H9 (cell line): ENCODE measurements at regions not wholly inside any gene's neighbourhood (a gene's known extent, or its start where the extent isn't known, plus 50 kb on each side); places are given as distances from the start of the nearest gene placed in this dataset.

Experiments used
- DNase-seq: peaks from one replicate; pipeline ENCODE4 v3.0.0-alpha.2; 2017
- H2AFZ ChIP-seq: one replicate; pipeline ENCODE4 v1.6.1; 2013; ENCODE audit warnings: mild to moderate bottlenecking, low read length, control low read depth, moderate library complexity
- H2AK5ac ChIP-seq: 2 replicates; pipeline ENCODE4 v1.6.1; 2013; ENCODE audit warnings: low read length, control low read depth, mixed read lengths; ENCODE audit not compliant: insufficient read length
- H2BK120ac ChIP-seq: one replicate; pipeline ENCODE4 v1.6.1; 2013; ENCODE audit warnings: low read depth, mild to moderate bottlenecking, low read length, control low read depth, inconsistent platforms; ENCODE audit not compliant: poor library complexity, severe bottlenecking
- H2BK12ac ChIP-seq: 2 replicates; pipeline ENCODE4 v1.6.1; 2013; ENCODE audit warnings: low read length, control low read depth, mixed read lengths, low read depth; ENCODE audit not compliant: insufficient read length
- H2BK15ac ChIP-seq: 2 replicates; pipeline ENCODE4 v1.6.1; 2013; ENCODE audit warnings: low read depth, low read length, control low read depth
- H2BK20ac ChIP-seq: one replicate; pipeline ENCODE4 v1.6.1; 2013; ENCODE audit warnings: low read depth, mild to moderate bottlenecking, low read length, control low read depth, inconsistent platforms; ENCODE audit not compliant: poor library complexity, severe bottlenecking
- H2BK5ac ChIP-seq: 2 replicates; pipeline ENCODE4 v1.6.1; 2013; ENCODE audit warnings: low read length, control low read depth, mixed read lengths; ENCODE audit not compliant: insufficient read length
- H3K14ac ChIP-seq: 2 replicates; pipeline ENCODE4 v1.6.1; 2013; ENCODE audit warnings: low read length, control low read depth; ENCODE audit not compliant: insufficient read depth
- H3K18ac ChIP-seq: 2 replicates; pipeline ENCODE4 v1.6.1; 2013; ENCODE audit warnings: low read depth, mild to moderate bottlenecking, mixed read lengths, low read length, control low read depth; ENCODE audit not compliant: insufficient read length
- H3K23ac ChIP-seq: 2 replicates; pipeline ENCODE4 v1.6.1; 2013; ENCODE audit warnings: low read length, control low read depth, mixed read lengths, low read depth; ENCODE audit not compliant: insufficient read length
- H3K23me2 ChIP-seq: 2 replicates; pipeline ENCODE4 v1.6.1; 2013; ENCODE audit warnings: low read depth, mild to moderate bottlenecking, mixed read lengths, low read length, control low read depth; ENCODE audit not compliant: insufficient read length, poor library complexity, severe bottlenecking
- H3K27ac ChIP-seq: 2 replicates; pipeline ENCODE4 v1.5.1; 2013; ENCODE audit warnings: low read length, control low read depth, mixed read lengths, low read depth; ENCODE audit not compliant: insufficient read length
- H3K27me3 ChIP-seq: 2 replicates; pipeline ENCODE4 v1.6.1; 2013; ENCODE audit warnings: low read length, control low read depth, inconsistent platforms; ENCODE audit not compliant: insufficient read depth
- H3K4ac ChIP-seq: 2 replicates; pipeline ENCODE4 v1.6.1; 2013; ENCODE audit warnings: low read depth, mild to moderate bottlenecking, control low read depth, inconsistent platforms, low read length, moderate library complexity
- H3K4me1 ChIP-seq: 2 replicates; pipeline ENCODE4 v1.6.1; 2013; ENCODE audit warnings: low read length, control low read depth, inconsistent platforms; ENCODE audit not compliant: insufficient read depth
- H3K4me2 ChIP-seq: 2 replicates; pipeline ENCODE4 v1.6.1; 2013; ENCODE audit warnings: low read length, control low read depth, mixed read lengths; ENCODE audit not compliant: insufficient read length, insufficient read depth
- H3K56ac ChIP-seq: 2 replicates; pipeline ENCODE4 v1.6.1; 2013; ENCODE audit warnings: low read depth, mild to moderate bottlenecking, mixed read lengths, low read length, control low read depth; ENCODE audit not compliant: insufficient read length
- H3K79me1 ChIP-seq: 2 replicates; pipeline ENCODE4 v1.6.1; 2013; ENCODE audit warnings: low read depth, mild to moderate bottlenecking, moderate library complexity, low read length, control low read depth, inconsistent platforms; ENCODE audit not compliant: insufficient read depth, poor library complexity, severe bottlenecking
- H3K79me2 ChIP-seq: 2 replicates; pipeline ENCODE4 v1.6.1; 2013; ENCODE audit warnings: low read length, control low read depth, inconsistent platforms; ENCODE audit not compliant: insufficient read depth
- H3K9ac ChIP-seq: 2 replicates; pipeline ENCODE4 v1.6.1; 2013; ENCODE audit warnings: low read length, control low read depth, mixed read lengths; ENCODE audit not compliant: insufficient read length; ENCODE audit errors: extremely low read depth
- H3K9me3 ChIP-seq: one replicate; pipeline ENCODE4 v1.6.1; 2013; ENCODE audit warnings: low read depth, low read length, inconsistent platforms; ENCODE audit not compliant: control insufficient read depth
- H3T11ph ChIP-seq: one replicate; pipeline ENCODE4 v1.6.1; 2013; ENCODE audit warnings: mild to moderate bottlenecking, low read length, control low read depth, inconsistent platforms
- H4K20me1 ChIP-seq: one replicate; pipeline ENCODE4 v1.6.1; 2013; ENCODE audit not compliant: control insufficient read depth, insufficient read length, insufficient read depth
- H4K5ac ChIP-seq: 2 replicates; pipeline ENCODE4 v1.6.1; 2013; ENCODE audit warnings: low read depth, mild to moderate bottlenecking, mixed read lengths, low read length, control low read depth; ENCODE audit not compliant: insufficient read length
- H4K8ac ChIP-seq: replicated peaks from 2 replicates; pipeline ENCODE4 v1.6.1; 2013; ENCODE audit warnings: low read length, control low read depth, mixed read lengths, low read depth; ENCODE audit not compliant: insufficient read length
- H4K91ac ChIP-seq: 2 replicates; pipeline ENCODE4 v1.6.1; 2013; ENCODE audit warnings: low read depth, mild to moderate bottlenecking, moderate library complexity, mixed read lengths, low read length, control low read depth; ENCODE audit not compliant: insufficient read length
- H3K27ac Mint-ChIP-seq, 3 experiments: 2 replicates in 2 of 3; 3 replicates in 1 of 3; pipeline ENCODE4 v1.8.0; 2020 to 2021; ENCODE audit warnings: mixed read lengths in 3 of 3, mild to moderate bottlenecking in 1 of 3, moderate library complexity in 1 of 3
- H3K27me3 Mint-ChIP-seq: 2 replicates; pipeline ENCODE4 v1.8.0; 2021; ENCODE audit warnings: low read depth, mild to moderate bottlenecking, moderate library complexity, mixed read lengths
- H3K36me3 Mint-ChIP-seq, 3 experiments: 2 replicates in 2 of 3; 3 replicates in 1 of 3; pipeline ENCODE4 v1.8.0; 2020 to 2021; ENCODE audit warnings: low read depth in 3 of 3, mixed read lengths in 3 of 3; ENCODE audit not compliant: insufficient read depth in 1 of 3
- H3K4me1 Mint-ChIP-seq, 2 experiments: 2 replicates each; pipeline ENCODE4 v1.8.0; 2020; ENCODE audit warnings: mixed read lengths in 2 of 2
- H3K4me3 Mint-ChIP-seq, 2 experiments: 2 replicates in 1 of 2; 3 replicates in 1 of 2; pipeline ENCODE4 v1.8.0; 2020 to 2021; ENCODE audit warnings: mild to moderate bottlenecking in 2 of 2, mixed read lengths in 2 of 2, moderate library complexity in 1 of 2
- H3K9me3 Mint-ChIP-seq, 2 experiments: 2 replicates in 1 of 2; 3 replicates in 1 of 2; pipeline ENCODE4 v1.8.0; 2020; ENCODE audit warnings: mild to moderate bottlenecking in 2 of 2, mixed read lengths in 2 of 2, moderate library complexity in 1 of 2
- CTCF ChIP-seq: fragments of 200-600 bp; sonication (generic); conservative IDR thresholded peaks from 3 replicates; pipeline ENCODE4 v1.8.0; 2021; ENCODE audit warnings: antibody characterized with exemption, mild to moderate bottlenecking
- WGBS: extraction: QIAGEN DNeasy Blood & Tissue Kit; methylation state at CpG from one replicate; pipeline ENCODE4 v1.1.7; 2013; ENCODE audit warnings: missing lambda C conversion rate, low lambda C conversion rate, mixed read lengths; ENCODE audit not compliant: insufficient read length; ENCODE audit errors: extremely low coverage; 5-methylcytosine and 5-hydroxymethylcytosine counted together

GRCh38 chr15:98529205-98530145 lies 118.9 kb upstream of the IGF1R start:
- TF ChIP-seq CTCF = no peak
- H2BK12ac ChIP-seq = no peak overlapping the region
- no peak overlapping the region for H3K4me2 ChIP-seq
- no peaks in the 10 kb centered on the region for H3K23me2 ChIP-seq
- H3K4me1 ChIP-seq = no peaks in the 10 kb centered on the region
- no peak for DNase-seq
- no peak overlapping the region for H3K23ac ChIP-seq
- no peaks in the 10 kb centered on the region for H3K27me3 ChIP-seq
- no peak overlapping the region for H3K9ac ChIP-seq
- Mint-ChIP-seq H3K27ac (no peak overlapping the region), H3K36me3 (no peaks in the 10 kb centered on the region), H3K4me1 (peaks cover 4 to 15% of the 10 kb centered on the region in 2 experiments; a peak in 3 of 4 replicates), H3K27me3 (peaks cover 3% of the 10 kb centered on the region), H3K4me3 (no peak overlapping the region), H3K9me3 (no peaks in the 10 kb centered on the region; a peak in 1 of 5 replicates)
- no CpG with 5 or more reads among the region's 19 CpGs for WGBS
- H2BK120ac ChIP-seq = no peak overlapping the region
- H3T11ph ChIP-seq = no peak overlapping the region
- no peaks in the 10 kb centered on the region for H3K79me2 ChIP-seq
- no peak overlapping the region for H3K56ac ChIP-seq
- no peaks in the 10 kb centered on the region for H4K20me1 ChIP-seq
- H2BK5ac ChIP-seq = no peak overlapping the region
- no peak overlapping the region for H3K27ac ChIP-seq
- no peak overlapping the region for H2BK15ac ChIP-seq
- no peak overlapping the region for H4K8ac ChIP-seq
- H2BK20ac ChIP-seq = no peak overlapping the region
- no peaks in the 10 kb centered on the region for H3K9me3 ChIP-seq
- no peaks in the 10 kb centered on the region for H3K79me1 ChIP-seq
- H4K91ac ChIP-seq = no peak overlapping the region
- no peak overlapping the region for H2AFZ ChIP-seq
- H3K4ac ChIP-seq = no peak overlapping the region
- no peak overlapping the region for H2AK5ac ChIP-seq
- no peak overlapping the region for H3K14ac ChIP-seq
- H4K5ac ChIP-seq = no peak overlapping the region
- no peak overlapping the region for H3K18ac ChIP-seq
